ENCODE measurements at regions not wholly inside any gene's neighbourhood (a gene's known extent, or its start where the extent isn't known, plus 50 kb on each side); places are given as distances from the start of the nearest gene placed in this dataset.

GRCh38 chr3:104438706-104439105, 928.0 kb upstream of the ALCAM start:
- TF ChIP-seq CTCF (IDR thresholded peaks at IDR 0.05), result no peak
- no peak for TF ChIP-seq POLR2A (IDR thresholded peaks at IDR 0.05)
